G401.6 (cell line): ENCODE measurements at regions not wholly inside any gene's neighbourhood (a gene's known extent, or its start where the extent isn't known, plus 50 kb on each side); places are given as distances from the start of the nearest gene placed in this dataset.

Experiments used
- FAIRE-seq: peaks from 2 replicates; lab custom pipeline; 2012; peaks lifted over from hg19 to GRCh38; lab: Jason Lieb, UNC

DNA sequence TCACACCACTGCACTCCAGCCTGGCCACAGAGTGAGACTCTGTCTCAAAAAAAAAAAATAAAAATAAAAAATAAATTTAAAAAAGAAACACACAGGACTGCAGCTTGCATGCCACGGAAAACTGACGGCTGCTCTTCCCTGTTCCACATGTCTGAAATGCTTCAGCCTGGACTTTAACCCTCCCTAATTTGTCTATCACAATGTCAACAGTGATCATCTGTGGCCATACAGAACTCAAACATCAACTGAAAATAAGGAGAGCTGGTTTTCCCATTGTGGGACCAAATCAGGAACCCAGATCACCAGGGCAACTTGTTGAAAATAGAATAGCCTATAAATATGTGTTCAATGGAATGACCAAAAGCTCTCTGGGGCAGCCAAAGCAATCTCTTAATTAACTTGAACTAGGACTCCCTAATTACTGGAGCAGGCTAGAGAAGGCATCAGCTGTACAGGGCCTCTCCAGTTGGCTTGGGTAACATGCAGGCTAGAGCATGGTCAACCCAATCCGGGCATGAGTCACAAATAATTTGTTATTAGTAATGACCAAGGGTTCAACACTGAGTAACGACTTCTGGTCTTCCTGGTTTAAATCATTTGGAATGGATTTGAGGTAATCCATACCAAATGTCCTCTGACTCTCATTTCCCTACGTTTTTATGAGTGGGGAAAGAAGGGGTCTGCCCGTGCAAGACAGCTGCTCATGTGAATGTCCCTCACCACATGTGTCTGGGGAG is 62.7 kb upstream of the KAZN start:
- FAIRE-seq = no peak

DNA sequence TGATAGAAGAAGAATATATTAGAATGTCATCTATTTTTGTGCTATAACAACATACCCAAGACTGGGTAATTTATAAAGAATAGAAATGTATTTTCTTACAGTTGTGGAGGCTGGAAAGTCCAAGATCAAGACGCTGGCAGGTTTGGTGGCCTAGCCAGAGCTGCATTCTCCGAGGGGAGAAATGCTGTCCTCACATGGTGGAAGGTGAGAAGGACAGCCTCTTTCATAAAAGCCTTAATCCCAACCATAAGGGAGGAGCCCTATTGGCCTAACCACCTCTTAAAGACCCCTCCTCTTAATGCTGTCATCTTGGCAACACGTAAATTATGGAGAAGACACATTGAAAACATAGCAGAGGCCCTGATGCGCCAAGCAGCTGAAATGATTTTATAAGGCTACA is 60.1 kb upstream of the KAZN start:
- FAIRE-seq = no peak

DNA sequence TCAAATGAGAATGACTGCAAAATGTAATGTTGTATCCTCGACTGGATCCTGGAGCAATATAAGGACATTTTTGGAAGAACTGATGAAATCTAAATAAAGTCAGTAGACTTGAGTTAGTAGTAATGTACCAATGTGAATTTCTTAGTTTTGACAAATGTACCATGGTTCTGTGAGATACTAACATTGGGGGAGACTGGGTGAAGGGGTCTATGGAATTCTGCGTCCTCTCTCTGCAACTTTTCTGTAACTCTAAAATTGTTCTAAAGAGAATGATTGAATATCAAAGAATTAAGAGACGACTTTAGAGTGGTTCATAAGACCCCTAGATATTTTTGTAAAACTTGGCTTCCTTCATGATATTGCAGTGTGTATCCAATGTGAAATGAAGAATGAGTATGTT is 59.2 kb upstream of the KAZN start:
- FAIRE-seq = no peak

DNA sequence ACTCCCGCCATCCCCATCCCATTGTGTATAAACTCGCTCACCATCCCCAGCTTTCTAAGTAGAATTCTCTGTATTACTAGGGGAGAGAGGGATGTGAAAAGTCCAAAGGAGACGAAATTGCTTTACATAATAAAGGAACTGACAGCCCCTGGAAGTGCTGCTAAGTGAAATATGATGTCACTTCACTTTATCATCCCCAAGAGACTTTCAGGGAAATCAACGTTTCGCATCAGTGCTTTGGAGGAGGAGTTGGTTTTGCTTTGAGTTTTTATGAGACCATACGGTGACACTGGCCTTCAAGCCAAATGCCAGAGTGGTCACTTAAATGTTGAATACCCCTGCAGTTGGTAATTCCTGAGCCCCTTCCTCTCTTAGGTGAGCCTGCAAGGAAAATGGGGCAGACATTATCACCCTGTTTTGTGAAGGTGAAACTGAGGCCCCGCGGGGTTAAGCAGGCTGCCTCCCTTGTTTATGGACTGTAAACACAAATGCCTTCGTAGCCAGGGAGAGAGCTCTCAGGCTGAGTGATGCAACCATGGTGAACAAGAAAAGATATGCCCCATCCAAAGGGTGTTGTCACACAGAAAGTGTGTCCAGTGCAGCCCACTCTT is 58.4 kb upstream of the KAZN start:
- FAIRE-seq = no peak

DNA sequence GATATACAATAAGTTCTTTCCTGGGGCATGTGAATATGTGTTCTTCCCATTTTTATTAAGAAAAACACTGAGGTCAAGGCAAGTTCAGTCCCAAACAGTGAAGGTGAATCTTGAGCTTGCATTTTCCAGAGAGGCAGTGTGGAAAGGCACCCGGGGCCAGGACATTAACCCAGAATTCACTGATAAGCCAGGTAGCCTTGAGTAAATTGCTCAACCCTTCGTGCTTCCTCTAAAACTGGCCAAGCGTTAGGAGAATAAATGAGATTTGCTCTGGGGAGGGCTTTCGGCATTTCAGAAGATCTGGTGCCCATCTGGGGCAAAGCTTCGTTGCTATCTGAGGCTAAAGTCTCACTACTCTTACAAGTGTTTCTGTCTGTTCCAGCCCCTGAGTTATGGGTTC is 57.1 kb upstream of the KAZN start:
- no peak for FAIRE-seq

DNA sequence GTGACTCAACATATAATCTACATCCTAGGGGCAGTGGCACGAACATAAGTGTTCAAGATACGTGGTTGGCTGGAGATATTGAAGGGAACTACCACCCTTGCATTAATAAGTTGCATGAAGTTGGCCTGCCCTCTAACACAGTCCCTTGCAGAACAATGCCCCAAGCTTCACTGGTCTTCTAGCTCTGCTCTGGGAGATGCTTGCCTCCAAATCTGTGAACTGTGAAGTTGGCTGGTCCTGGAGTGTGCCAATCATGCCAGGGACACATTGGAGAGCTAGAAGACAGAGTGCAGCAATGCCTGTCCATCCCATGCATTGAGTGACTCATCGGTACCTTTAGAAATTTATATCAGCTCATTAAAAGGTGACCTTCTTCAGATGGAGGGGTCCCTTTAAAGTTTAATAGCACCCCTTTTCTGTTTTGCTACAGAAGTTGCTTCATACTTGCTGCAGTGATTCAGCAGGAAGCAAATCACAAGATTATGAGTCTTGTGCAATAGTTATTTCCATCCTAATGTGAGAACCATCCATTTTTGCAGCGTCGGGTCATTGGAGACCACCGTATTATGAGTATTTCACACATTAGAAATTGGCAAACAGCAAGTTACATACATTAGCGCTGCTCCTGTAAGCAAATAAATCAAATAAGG is 55.2 kb upstream of the KAZN start:
- FAIRE-seq = no peak

DNA sequence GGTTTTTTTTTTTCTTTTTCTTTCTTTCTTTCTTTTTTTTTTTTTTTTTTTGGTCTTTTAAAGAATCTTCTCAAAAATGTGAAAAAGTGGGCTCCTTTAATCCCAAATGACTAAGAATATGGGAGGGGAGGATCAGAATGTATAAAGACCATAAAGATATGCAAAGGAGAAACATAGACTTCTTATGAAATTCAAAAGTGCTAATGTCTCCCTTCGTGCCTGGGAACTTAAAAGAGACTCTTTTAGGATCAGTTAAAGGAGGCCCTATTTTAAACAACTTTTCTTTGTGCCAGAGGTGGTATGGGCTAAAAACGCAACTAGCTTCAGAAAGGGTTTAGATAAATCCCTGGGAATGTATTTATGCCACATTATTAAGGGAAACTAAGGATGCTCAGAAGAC is 54.2 kb upstream of the KAZN start:
- FAIRE-seq = no peak

DNA sequence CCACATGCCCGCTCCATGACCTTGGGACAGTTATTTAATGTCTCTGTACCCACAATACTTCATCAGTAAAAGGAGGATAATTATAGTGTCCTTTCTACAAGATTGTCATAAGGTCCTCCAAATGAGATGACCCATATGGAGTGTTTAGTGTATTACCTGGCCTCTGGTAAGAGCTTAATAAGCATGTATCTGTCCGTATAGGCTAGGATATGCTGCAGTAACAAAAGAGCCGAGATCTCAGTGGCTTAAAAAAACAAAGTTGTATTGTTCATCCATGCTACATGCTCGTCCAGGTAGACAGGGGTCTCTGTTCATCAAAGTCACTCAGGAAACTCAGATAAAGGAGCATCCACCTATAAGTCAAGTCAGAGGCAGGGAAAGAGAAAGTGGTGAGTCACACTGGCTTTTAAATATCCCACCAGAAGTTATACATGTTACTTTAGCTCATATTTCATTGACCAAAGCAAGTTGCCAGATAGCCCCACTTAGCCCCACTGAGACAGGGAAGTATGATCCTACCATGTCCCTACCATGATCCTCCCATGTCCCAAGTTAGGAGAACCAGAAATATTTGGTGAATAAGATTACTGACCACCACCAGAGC is 53.0 kb upstream of the KAZN start:
- FAIRE-seq = no peak

DNA sequence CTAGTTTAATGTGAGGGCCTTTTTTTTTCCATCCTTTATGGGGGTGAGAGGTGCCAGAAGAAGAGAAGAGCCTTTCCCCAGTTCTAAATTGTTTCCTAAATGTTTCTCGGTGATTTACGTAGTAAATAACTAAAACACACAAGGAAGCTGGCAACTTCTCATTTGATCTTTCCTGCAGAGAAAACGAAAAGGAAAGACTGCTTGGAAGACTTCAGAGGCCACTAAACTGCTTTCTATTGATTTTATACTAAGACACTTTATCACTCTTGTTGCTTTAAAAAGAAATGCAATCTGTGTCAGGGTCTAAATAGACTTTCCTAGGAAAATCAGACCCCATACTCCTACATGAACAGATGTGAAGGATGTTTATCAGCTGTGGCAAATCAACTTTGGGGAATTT is 52.1 kb upstream of the KAZN start:
- no peak for FAIRE-seq
